HEK293 (cell line): ENCODE measurements at regions not wholly inside any gene's neighbourhood (a gene's known extent, or its start where the extent isn't known, plus 50 kb on each side); places are given as distances from the start of the nearest gene placed in this dataset.

Experiments used
- ZNF146 ChIP-seq: fragments of 450-650 bp; formaldehyde crosslinking; IDR thresholded peaks from 2 replicates; pipeline ENCODE4 v1.5.1; 2016; ENCODE audit warnings: missing biosample characterization, missing genetic modification characterization
- ZNF561 ChIP-seq: fragments of 450-650 bp; IDR thresholded peaks from 2 replicates; pipeline ENCODE4 v1.5.1; 2018; ENCODE audit warnings: missing biosample characterization, missing genetic modification characterization, borderline replicate concordance
- ZNF629 ChIP-seq: fragments of 450-650 bp; formaldehyde crosslinking; IDR thresholded peaks from 2 replicates; pipeline ENCODE4 v1.5.1; 2017; ENCODE audit warnings: missing biosample characterization, missing genetic modification characterization
- ZNF791 ChIP-seq: fragments of 450-650 bp; formaldehyde crosslinking; IDR thresholded peaks from 2 replicates; pipeline ENCODE4 v1.5.1; 2016; ENCODE audit warnings: missing biosample characterization, missing genetic modification characterization
- TF ChIP-seq, protein P1 (sequence below): fragments of 450-650 bp; formaldehyde crosslinking; IDR thresholded peaks from 2 replicates; pipeline ENCODE4 v1.5.1; 2016; ENCODE audit warnings: missing biosample characterization, missing genetic modification characterization, low read depth

- TF ChIP-seq, protein P1, sequence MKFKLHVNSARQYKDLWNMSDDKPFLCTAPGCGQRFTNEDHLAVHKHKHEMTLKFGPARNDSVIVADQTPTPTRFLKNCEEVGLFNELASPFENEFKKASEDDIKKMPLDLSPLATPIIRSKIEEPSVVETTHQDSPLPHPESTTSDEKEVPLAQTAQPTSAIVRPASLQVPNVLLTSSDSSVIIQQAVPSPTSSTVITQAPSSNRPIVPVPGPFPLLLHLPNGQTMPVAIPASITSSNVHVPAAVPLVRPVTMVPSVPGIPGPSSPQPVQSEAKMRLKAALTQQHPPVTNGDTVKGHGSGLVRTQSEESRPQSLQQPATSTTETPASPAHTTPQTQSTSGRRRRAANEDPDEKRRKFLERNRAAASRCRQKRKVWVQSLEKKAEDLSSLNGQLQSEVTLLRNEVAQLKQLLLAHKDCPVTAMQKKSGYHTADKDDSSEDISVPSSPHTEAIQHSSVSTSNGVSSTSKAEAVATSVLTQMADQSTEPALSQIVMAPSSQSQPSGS (tag by site-specific recombination) = no peak
- no peak for TF ChIP-seq ZNF629 (tag by site-specific recombination)
- no peak for TF ChIP-seq ZNF561 (tag by site-specific recombination)
- TF ChIP-seq ZNF791 (tag by site-specific recombination) = no peak
- TF ChIP-seq ZNF146 (tag by site-specific recombination) = no peak
Measured at GRCh38 chr6:140276133-140276532, 901.7 kb upstream of the CITED2 start.
